Fibroblast of lung (primary cell): ENCODE measurements at regions not wholly inside any gene's neighbourhood (a gene's known extent, or its start where the extent isn't known, plus 50 kb on each side); places are given as distances from the start of the nearest gene placed in this dataset.

Source experiments
- DNase-seq, 2 donors: peaks; one replicate each; pipeline versions ENCODE4 v3.0.0 to v3.0.0-alpha.2; 2010; ENCODE audit warnings: low read depth in 2 of 2
- H2AFZ ChIP-seq: 2 replicates; pipeline ENCODE4 v1.5.1; 2012; ENCODE audit warnings: low read length, control low read depth, inconsistent platforms
- H3K27ac ChIP-seq: 2 replicates; pipeline ENCODE4 v1.5.1; 2011; ENCODE audit warnings: low read length, control low read depth; ENCODE audit not compliant: insufficient read depth
- H3K27me3 ChIP-seq: 2 replicates; pipeline ENCODE4 v1.5.1; 2011; ENCODE audit warnings: mild to moderate bottlenecking, low read length; ENCODE audit not compliant: control insufficient read depth, insufficient read depth
- H3K36me3 ChIP-seq: 2 replicates; pipeline ENCODE4 v1.5.1; 2011; ENCODE audit warnings: low read length; ENCODE audit not compliant: control insufficient read depth, insufficient read depth
- H3K4me1 ChIP-seq: 2 replicates; pipeline ENCODE4 v1.5.1; 2011; ENCODE audit warnings: low read length; ENCODE audit not compliant: control insufficient read depth, insufficient read depth; ENCODE audit errors: extremely low read depth
- H3K4me2 ChIP-seq: 2 replicates; pipeline ENCODE4 v1.5.1; 2011; ENCODE audit warnings: low read length, control low read depth; ENCODE audit not compliant: insufficient read depth; ENCODE audit errors: extremely low read depth
- H3K4me3 ChIP-seq, 4 experiments: fragments of 200-600 bp in 1 of 4; sonication (generic) in 1 of 4; replicated peaks in 1 of 4; 2 replicates each; pipeline ENCODE4 v1.5.1; 2011 to 2016; ENCODE audit warnings: low read length in 4 of 4, low read depth in 3 of 4, mild to moderate bottlenecking in 3 of 4, control low read depth in 2 of 4, inconsistent platforms in 1 of 4, mixed read lengths in 1 of 4; ENCODE audit not compliant: insufficient read depth in 1 of 4; ENCODE audit errors: control extremely low read depth in 1 of 4
- H3K79me2 ChIP-seq: 2 replicates; pipeline ENCODE4 v1.5.1; 2012; ENCODE audit warnings: mild to moderate bottlenecking, low read length, inconsistent platforms; ENCODE audit not compliant: control insufficient read depth, insufficient read depth
- H3K9ac ChIP-seq: 2 replicates; pipeline ENCODE4 v1.5.1; 2011; ENCODE audit warnings: mild to moderate bottlenecking, low read length, control low read depth; ENCODE audit not compliant: insufficient read depth
- H3K9me3 ChIP-seq: 2 replicates; pipeline ENCODE4 v1.5.1; 2012; ENCODE audit warnings: low read depth, low read length; ENCODE audit not compliant: control insufficient read depth, insufficient read depth
- H4K20me1 ChIP-seq: 2 replicates; pipeline ENCODE4 v1.5.1; 2011; ENCODE audit warnings: low read length; ENCODE audit not compliant: control insufficient read depth, insufficient read depth; ENCODE audit errors: extremely low read depth
- CTCF ChIP-seq, 2 donors: IDR thresholded peaks in 1 of 2; conservative IDR thresholded peaks in 1 of 2; 1 replicate in 1 of 2; 2 replicates in 1 of 2; pipeline ENCODE4 v1.5.1; 2011 to 2012; ENCODE audit warnings: low read length in 2 of 2, control low read depth in 1 of 2, inconsistent platforms in 1 of 2, low read depth in 1 of 2, mild to moderate bottlenecking in 1 of 2
- EZH2 ChIP-seq: IDR thresholded peaks from 2 replicates; pipeline ENCODE4 v1.5.1; 2012; ENCODE audit warnings: low read length, control low read depth, mild to moderate bottlenecking; ENCODE audit errors: missing control alignments

DNA sequence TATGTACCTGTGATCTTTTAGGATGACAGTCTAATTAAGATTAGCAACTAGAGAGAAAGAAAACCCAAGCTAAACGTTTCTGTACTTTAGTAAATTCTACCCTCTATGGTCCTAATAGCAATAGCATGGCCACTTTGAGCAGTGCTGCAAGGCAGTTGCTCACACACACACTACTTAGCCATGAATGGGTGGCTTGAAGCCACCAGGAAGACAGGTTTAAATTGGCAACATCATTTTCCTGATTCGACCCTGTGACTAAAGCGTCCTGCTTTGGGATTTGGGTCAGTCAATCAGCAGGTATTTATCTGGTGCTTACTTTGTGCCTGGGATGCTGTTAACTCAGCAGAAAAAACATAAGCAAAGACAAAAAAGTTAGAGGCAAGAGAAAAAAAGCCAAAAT lies 150.6 kb downstream of the ARRDC3 start:
- Histone ChIP-seq H4K20me1 (no peaks in the 10 kb centered on the region), H3K4me1 (no peaks in the 10 kb centered on the region), H3K79me2 (no peaks in the 10 kb centered on the region), H3K9ac (no peak overlapping the region), H2AFZ (no peak overlapping the region), H3K27me3 (no peaks in the 10 kb centered on the region), H3K4me3 (no peak overlapping the region), H3K27ac (no peak overlapping the region), H3K9me3 (no peaks in the 10 kb centered on the region), H3K4me2 (no peak overlapping the region), H3K36me3 (no peaks in the 10 kb centered on the region)
- DNase-seq, result no peak
- TF ChIP-seq CTCF (conservative IDR thresholded peaks at IDR 0.05 in 1 of 2, IDR thresholded peaks at IDR 0.05 in 1 of 2; ENCODE audit: low read depth in 1 of 2, low read length in 2 of 2) (no peak), EZH2 (no peak)

DNA sequence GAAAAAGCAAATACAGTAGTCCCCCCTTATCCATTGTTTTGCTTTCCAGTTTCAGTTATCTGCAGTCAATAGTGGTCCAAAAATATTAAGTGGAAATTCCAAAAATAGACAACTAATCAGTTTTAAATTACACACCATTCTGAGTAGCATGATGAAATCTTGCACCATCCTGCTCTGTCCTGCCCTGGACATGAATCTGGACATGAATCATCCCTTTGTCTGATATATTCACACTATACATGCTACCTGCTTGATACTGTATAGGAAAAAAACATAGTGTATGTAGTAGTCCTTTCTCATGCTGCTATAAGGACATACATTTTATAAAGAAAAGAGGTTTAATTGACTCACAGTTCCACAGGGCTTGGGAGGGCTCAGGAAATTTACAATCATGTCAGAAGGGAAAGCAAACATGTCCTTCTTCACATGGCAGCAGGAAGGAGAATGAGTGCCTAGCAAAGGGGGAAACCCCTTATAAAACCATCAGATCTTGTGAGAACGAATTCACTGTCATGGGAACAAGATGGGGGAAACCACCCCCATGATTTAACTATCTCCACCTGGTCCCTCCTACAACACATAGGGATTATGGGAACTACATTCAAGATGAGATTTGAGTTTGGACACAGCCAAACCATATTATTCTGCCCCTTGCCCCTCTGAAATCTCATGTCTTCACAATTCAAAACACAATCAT lies 153.9 kb downstream of the ARRDC3 start:
- Histone ChIP-seq H3K27me3 (no peaks in the 10 kb centered on the region), H3K4me2 (no peak overlapping the region), H3K79me2 (no peaks in the 10 kb centered on the region), H3K27ac (no peak overlapping the region), H3K9ac (no peak overlapping the region), H3K4me1 (no peaks in the 10 kb centered on the region), H4K20me1 (no peaks in the 10 kb centered on the region), H3K4me3 (no peak overlapping the region), H3K36me3 (no peaks in the 10 kb centered on the region), H2AFZ (no peak overlapping the region), H3K9me3 (no peaks in the 10 kb centered on the region)
- TF ChIP-seq EZH2 (no peak), CTCF (conservative IDR thresholded peaks at IDR 0.05 in 1 of 2, IDR thresholded peaks at IDR 0.05 in 1 of 2; ENCODE audit: low read depth in 1 of 2, low read length in 2 of 2) (no peak)
- DNase-seq, result no peak

GRCh38 chr5:91228188-91228587 lies 154.9 kb downstream of the ARRDC3 start:
- H3K4me2 ChIP-seq, result no peak overlapping the region
- no peaks in the 10 kb centered on the region for H3K27me3 ChIP-seq
- H3K9ac ChIP-seq, result no peak overlapping the region
- H3K36me3 ChIP-seq, result no peaks in the 10 kb centered on the region
- H4K20me1 ChIP-seq, result no peaks in the 10 kb centered on the region
- no peak overlapping the region for H2AFZ ChIP-seq
- no peak overlapping the region for H3K4me3 ChIP-seq
- H3K9me3 ChIP-seq, result no peaks in the 10 kb centered on the region
- H3K79me2 ChIP-seq, result no peaks in the 10 kb centered on the region
- no peaks in the 10 kb centered on the region for H3K4me1 ChIP-seq
- no peak overlapping the region for H3K27ac ChIP-seq
- no peak for DNase-seq
- TF ChIP-seq CTCF (conservative IDR thresholded peaks at IDR 0.05 in 1 of 2, IDR thresholded peaks at IDR 0.05 in 1 of 2; ENCODE audit: low read depth in 1 of 2, low read length in 2 of 2) (no peak), EZH2 (no peak)
